H9 (cell line): ENCODE measurements at regions not wholly inside any gene's neighbourhood (a gene's known extent, or its start where the extent isn't known, plus 50 kb on each side); places are given as distances from the start of the nearest gene placed in this dataset.

ENCODE experiments used
- DNase-seq: peaks from one replicate; pipeline ENCODE4 v3.0.0-alpha.2; 2017
- H2AFZ ChIP-seq: one replicate; pipeline ENCODE4 v1.6.1; 2013; ENCODE audit warnings: mild to moderate bottlenecking, low read length, control low read depth, moderate library complexity
- H2AK5ac ChIP-seq: 2 replicates; pipeline ENCODE4 v1.6.1; 2013; ENCODE audit warnings: low read length, control low read depth, mixed read lengths; ENCODE audit not compliant: insufficient read length
- H2BK120ac ChIP-seq: one replicate; pipeline ENCODE4 v1.6.1; 2013; ENCODE audit warnings: low read depth, mild to moderate bottlenecking, low read length, control low read depth, inconsistent platforms; ENCODE audit not compliant: poor library complexity, severe bottlenecking
- H2BK12ac ChIP-seq: 2 replicates; pipeline ENCODE4 v1.6.1; 2013; ENCODE audit warnings: low read length, control low read depth, mixed read lengths, low read depth; ENCODE audit not compliant: insufficient read length
- H2BK15ac ChIP-seq: 2 replicates; pipeline ENCODE4 v1.6.1; 2013; ENCODE audit warnings: low read depth, low read length, control low read depth
- H2BK20ac ChIP-seq: one replicate; pipeline ENCODE4 v1.6.1; 2013; ENCODE audit warnings: low read depth, mild to moderate bottlenecking, low read length, control low read depth, inconsistent platforms; ENCODE audit not compliant: poor library complexity, severe bottlenecking
- H2BK5ac ChIP-seq: 2 replicates; pipeline ENCODE4 v1.6.1; 2013; ENCODE audit warnings: low read length, control low read depth, mixed read lengths; ENCODE audit not compliant: insufficient read length
- H3K14ac ChIP-seq: 2 replicates; pipeline ENCODE4 v1.6.1; 2013; ENCODE audit warnings: low read length, control low read depth; ENCODE audit not compliant: insufficient read depth
- H3K18ac ChIP-seq: 2 replicates; pipeline ENCODE4 v1.6.1; 2013; ENCODE audit warnings: low read depth, mild to moderate bottlenecking, mixed read lengths, low read length, control low read depth; ENCODE audit not compliant: insufficient read length
- H3K23ac ChIP-seq: 2 replicates; pipeline ENCODE4 v1.6.1; 2013; ENCODE audit warnings: low read length, control low read depth, mixed read lengths, low read depth; ENCODE audit not compliant: insufficient read length
- H3K23me2 ChIP-seq: 2 replicates; pipeline ENCODE4 v1.6.1; 2013; ENCODE audit warnings: low read depth, mild to moderate bottlenecking, mixed read lengths, low read length, control low read depth; ENCODE audit not compliant: insufficient read length, poor library complexity, severe bottlenecking
- H3K27ac ChIP-seq: 2 replicates; pipeline ENCODE4 v1.5.1; 2013; ENCODE audit warnings: low read length, control low read depth, mixed read lengths, low read depth; ENCODE audit not compliant: insufficient read length
- H3K27me3 ChIP-seq: 2 replicates; pipeline ENCODE4 v1.6.1; 2013; ENCODE audit warnings: low read length, control low read depth, inconsistent platforms; ENCODE audit not compliant: insufficient read depth
- H3K4ac ChIP-seq: 2 replicates; pipeline ENCODE4 v1.6.1; 2013; ENCODE audit warnings: low read depth, mild to moderate bottlenecking, control low read depth, inconsistent platforms, low read length, moderate library complexity
- H3K4me1 ChIP-seq: 2 replicates; pipeline ENCODE4 v1.6.1; 2013; ENCODE audit warnings: low read length, control low read depth, inconsistent platforms; ENCODE audit not compliant: insufficient read depth
- H3K4me2 ChIP-seq: 2 replicates; pipeline ENCODE4 v1.6.1; 2013; ENCODE audit warnings: low read length, control low read depth, mixed read lengths; ENCODE audit not compliant: insufficient read length, insufficient read depth
- H3K56ac ChIP-seq: 2 replicates; pipeline ENCODE4 v1.6.1; 2013; ENCODE audit warnings: low read depth, mild to moderate bottlenecking, mixed read lengths, low read length, control low read depth; ENCODE audit not compliant: insufficient read length
- H3K79me1 ChIP-seq: 2 replicates; pipeline ENCODE4 v1.6.1; 2013; ENCODE audit warnings: low read depth, mild to moderate bottlenecking, moderate library complexity, low read length, control low read depth, inconsistent platforms; ENCODE audit not compliant: insufficient read depth, poor library complexity, severe bottlenecking
- H3K79me2 ChIP-seq: 2 replicates; pipeline ENCODE4 v1.6.1; 2013; ENCODE audit warnings: low read length, control low read depth, inconsistent platforms; ENCODE audit not compliant: insufficient read depth
- H3K9ac ChIP-seq: 2 replicates; pipeline ENCODE4 v1.6.1; 2013; ENCODE audit warnings: low read length, control low read depth, mixed read lengths; ENCODE audit not compliant: insufficient read length; ENCODE audit errors: extremely low read depth
- H3K9me3 ChIP-seq: one replicate; pipeline ENCODE4 v1.6.1; 2013; ENCODE audit warnings: low read depth, low read length, inconsistent platforms; ENCODE audit not compliant: control insufficient read depth
- H3T11ph ChIP-seq: one replicate; pipeline ENCODE4 v1.6.1; 2013; ENCODE audit warnings: mild to moderate bottlenecking, low read length, control low read depth, inconsistent platforms
- H4K20me1 ChIP-seq: one replicate; pipeline ENCODE4 v1.6.1; 2013; ENCODE audit not compliant: control insufficient read depth, insufficient read length, insufficient read depth
- H4K5ac ChIP-seq: 2 replicates; pipeline ENCODE4 v1.6.1; 2013; ENCODE audit warnings: low read depth, mild to moderate bottlenecking, mixed read lengths, low read length, control low read depth; ENCODE audit not compliant: insufficient read length
- H4K8ac ChIP-seq: replicated peaks from 2 replicates; pipeline ENCODE4 v1.6.1; 2013; ENCODE audit warnings: low read length, control low read depth, mixed read lengths, low read depth; ENCODE audit not compliant: insufficient read length
- H4K91ac ChIP-seq: 2 replicates; pipeline ENCODE4 v1.6.1; 2013; ENCODE audit warnings: low read depth, mild to moderate bottlenecking, moderate library complexity, mixed read lengths, low read length, control low read depth; ENCODE audit not compliant: insufficient read length
- H3K27ac Mint-ChIP-seq, 3 experiments: 2 replicates in 2 of 3; 3 replicates in 1 of 3; pipeline ENCODE4 v1.8.0; 2020 to 2021; ENCODE audit warnings: mixed read lengths in 3 of 3, mild to moderate bottlenecking in 1 of 3, moderate library complexity in 1 of 3
- H3K27me3 Mint-ChIP-seq: 2 replicates; pipeline ENCODE4 v1.8.0; 2021; ENCODE audit warnings: low read depth, mild to moderate bottlenecking, moderate library complexity, mixed read lengths
- H3K36me3 Mint-ChIP-seq, 3 experiments: 2 replicates in 2 of 3; 3 replicates in 1 of 3; pipeline ENCODE4 v1.8.0; 2020 to 2021; ENCODE audit warnings: low read depth in 3 of 3, mixed read lengths in 3 of 3; ENCODE audit not compliant: insufficient read depth in 1 of 3
- H3K4me1 Mint-ChIP-seq, 2 experiments: 2 replicates each; pipeline ENCODE4 v1.8.0; 2020; ENCODE audit warnings: mixed read lengths in 2 of 2
- H3K4me3 Mint-ChIP-seq, 2 experiments: 2 replicates in 1 of 2; 3 replicates in 1 of 2; pipeline ENCODE4 v1.8.0; 2020 to 2021; ENCODE audit warnings: mild to moderate bottlenecking in 2 of 2, mixed read lengths in 2 of 2, moderate library complexity in 1 of 2
- H3K9me3 Mint-ChIP-seq, 2 experiments: 2 replicates in 1 of 2; 3 replicates in 1 of 2; pipeline ENCODE4 v1.8.0; 2020; ENCODE audit warnings: mild to moderate bottlenecking in 2 of 2, mixed read lengths in 2 of 2, moderate library complexity in 1 of 2
- TF ChIP-seq, protein P1 (sequence below): fragments of 200-600 bp; sonication (generic); conservative IDR thresholded peaks from 3 replicates; pipeline ENCODE4 v1.8.0; 2021; ENCODE audit warnings: antibody characterized with exemption, mild to moderate bottlenecking

DNA sequence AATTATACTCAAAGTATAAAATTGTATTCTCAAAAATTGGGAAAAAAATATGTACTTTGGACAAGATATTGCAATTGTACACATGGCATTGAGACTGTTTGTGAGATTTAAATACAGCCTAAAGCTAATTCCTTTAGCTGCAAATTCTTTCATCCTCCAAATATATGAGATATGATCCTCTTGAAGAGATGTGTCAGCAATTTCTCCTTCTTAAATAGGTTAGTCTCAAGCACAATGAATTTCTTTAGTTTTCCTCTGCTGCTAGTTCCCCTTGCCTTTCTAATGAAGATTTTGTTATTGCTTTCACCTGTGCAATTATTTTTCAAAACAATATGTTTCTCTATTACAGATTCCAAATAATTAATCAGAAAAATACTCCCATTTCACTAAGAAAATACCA lies 153.4 kb upstream of the GULP1 start:
- no peak overlapping the region for H2BK5ac ChIP-seq
- no peak overlapping the region for H3K27ac Mint-ChIP-seq
- no peak overlapping the region for H3K56ac ChIP-seq
- H3K14ac ChIP-seq: no peak overlapping the region
- H2BK15ac ChIP-seq: no peak overlapping the region
- TF ChIP-seq, protein P1, sequence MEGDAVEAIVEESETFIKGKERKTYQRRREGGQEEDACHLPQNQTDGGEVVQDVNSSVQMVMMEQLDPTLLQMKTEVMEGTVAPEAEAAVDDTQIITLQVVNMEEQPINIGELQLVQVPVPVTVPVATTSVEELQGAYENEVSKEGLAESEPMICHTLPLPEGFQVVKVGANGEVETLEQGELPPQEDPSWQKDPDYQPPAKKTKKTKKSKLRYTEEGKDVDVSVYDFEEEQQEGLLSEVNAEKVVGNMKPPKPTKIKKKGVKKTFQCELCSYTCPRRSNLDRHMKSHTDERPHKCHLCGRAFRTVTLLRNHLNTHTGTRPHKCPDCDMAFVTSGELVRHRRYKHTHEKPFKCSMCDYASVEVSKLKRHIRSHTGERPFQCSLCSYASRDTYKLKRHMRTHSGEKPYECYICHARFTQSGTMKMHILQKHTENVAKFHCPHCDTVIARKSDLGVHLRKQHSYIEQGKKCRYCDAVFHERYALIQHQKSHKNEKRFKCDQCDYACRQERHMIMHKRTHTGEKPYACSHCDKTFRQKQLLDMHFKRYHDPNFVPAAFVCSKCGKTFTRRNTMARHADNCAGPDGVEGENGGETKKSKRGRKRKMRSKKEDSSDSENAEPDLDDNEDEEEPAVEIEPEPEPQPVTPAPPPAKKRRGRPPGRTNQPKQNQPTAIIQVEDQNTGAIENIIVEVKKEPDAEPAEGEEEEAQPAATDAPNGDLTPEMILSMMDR: no peak
- H3K4ac ChIP-seq: no peak overlapping the region
- no peak overlapping the region for H2BK120ac ChIP-seq
- no peaks in the 10 kb centered on the region for H4K20me1 ChIP-seq
- H2BK12ac ChIP-seq: no peak overlapping the region
- H3K9me3 Mint-ChIP-seq: peaks cover 0 to 3% of the 10 kb centered on the region in 2 experiments; a peak in 2 of 5 replicates
- H2BK20ac ChIP-seq: no peak overlapping the region
- no peak overlapping the region for H3K23ac ChIP-seq
- H3K9ac ChIP-seq: no peak overlapping the region
- no peak overlapping the region for H2AFZ ChIP-seq
- no peaks in the 10 kb centered on the region for H3K79me1 ChIP-seq
- H4K8ac ChIP-seq: no peak overlapping the region
- H3K27me3 ChIP-seq: no peaks in the 10 kb centered on the region
- H3K9me3 ChIP-seq: no peaks in the 10 kb centered on the region
- no peaks in the 10 kb centered on the region for H3K79me2 ChIP-seq
- H3K36me3 Mint-ChIP-seq: 0 out of 7 replicates have a peak, but pooled peaks cover 0 to 9% (median 0%) of the 10 kb centered on the region in 3 experiments
- no peak overlapping the region for H4K5ac ChIP-seq
- no peak for DNase-seq
- no peak overlapping the region for H3K18ac ChIP-seq
- H3K23me2 ChIP-seq: no peaks in the 10 kb centered on the region
- H2AK5ac ChIP-seq: no peak overlapping the region
- no peak overlapping the region for H4K91ac ChIP-seq
- H3T11ph ChIP-seq: no peak overlapping the region
- H3K4me1 ChIP-seq: no peaks in the 10 kb centered on the region
- H3K4me2 ChIP-seq: no peak overlapping the region
- H3K4me1 Mint-ChIP-seq: peaks cover 0 to 4% of the 10 kb centered on the region in 2 experiments; a peak in 2 of 4 replicates
- no peaks in the 10 kb centered on the region for H3K27me3 Mint-ChIP-seq
- H3K27ac ChIP-seq: no peak overlapping the region
- H3K4me3 Mint-ChIP-seq: no peak overlapping the region
